ENCODE measurements at regions not wholly inside any gene's neighbourhood (a gene's known extent, or its start where the extent isn't known, plus 50 kb on each side); places are given as distances from the start of the nearest gene placed in this dataset.

DNA sequence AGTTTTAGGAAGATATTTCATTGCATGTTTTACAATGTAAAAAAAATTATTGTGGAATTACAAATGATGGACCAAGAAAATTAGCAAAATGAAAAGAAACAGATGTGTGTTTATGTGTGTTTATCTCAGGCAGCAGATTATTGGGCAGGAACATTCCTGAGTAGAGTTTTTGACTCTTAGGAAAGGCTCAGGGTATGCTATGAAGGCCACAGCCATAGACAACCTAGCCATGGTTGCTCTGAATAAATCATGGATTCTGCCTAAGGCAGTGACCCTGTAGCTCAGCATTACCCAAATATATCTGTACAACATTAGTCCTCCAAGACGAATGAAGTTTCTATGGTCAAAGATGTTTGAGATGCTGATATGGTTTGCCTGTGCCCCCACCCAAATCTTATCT lies 298.3 kb downstream of the PTEN start:
- H3K27me3 ChIP-seq (ENCODE audit: control insufficient read depth, insufficient read depth, low read length): no peaks in the 10 kb centered on the region
- H3K36me3 ChIP-seq (ENCODE audit: control insufficient read depth, insufficient read depth, low read length): no peaks in the 10 kb centered on the region
- DNase-seq (ENCODE audit: low read depth): no peak
- TF ChIP-seq, protein P1, sequence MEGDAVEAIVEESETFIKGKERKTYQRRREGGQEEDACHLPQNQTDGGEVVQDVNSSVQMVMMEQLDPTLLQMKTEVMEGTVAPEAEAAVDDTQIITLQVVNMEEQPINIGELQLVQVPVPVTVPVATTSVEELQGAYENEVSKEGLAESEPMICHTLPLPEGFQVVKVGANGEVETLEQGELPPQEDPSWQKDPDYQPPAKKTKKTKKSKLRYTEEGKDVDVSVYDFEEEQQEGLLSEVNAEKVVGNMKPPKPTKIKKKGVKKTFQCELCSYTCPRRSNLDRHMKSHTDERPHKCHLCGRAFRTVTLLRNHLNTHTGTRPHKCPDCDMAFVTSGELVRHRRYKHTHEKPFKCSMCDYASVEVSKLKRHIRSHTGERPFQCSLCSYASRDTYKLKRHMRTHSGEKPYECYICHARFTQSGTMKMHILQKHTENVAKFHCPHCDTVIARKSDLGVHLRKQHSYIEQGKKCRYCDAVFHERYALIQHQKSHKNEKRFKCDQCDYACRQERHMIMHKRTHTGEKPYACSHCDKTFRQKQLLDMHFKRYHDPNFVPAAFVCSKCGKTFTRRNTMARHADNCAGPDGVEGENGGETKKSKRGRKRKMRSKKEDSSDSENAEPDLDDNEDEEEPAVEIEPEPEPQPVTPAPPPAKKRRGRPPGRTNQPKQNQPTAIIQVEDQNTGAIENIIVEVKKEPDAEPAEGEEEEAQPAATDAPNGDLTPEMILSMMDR (IDR thresholded peaks at IDR 0.05; ENCODE audit: insufficient read depth, low read length, poor library complexity, severe bottlenecking): no peak
- H3K4me3 ChIP-seq (ENCODE audit: low read depth, low read length): no peak overlapping the region

DNA sequence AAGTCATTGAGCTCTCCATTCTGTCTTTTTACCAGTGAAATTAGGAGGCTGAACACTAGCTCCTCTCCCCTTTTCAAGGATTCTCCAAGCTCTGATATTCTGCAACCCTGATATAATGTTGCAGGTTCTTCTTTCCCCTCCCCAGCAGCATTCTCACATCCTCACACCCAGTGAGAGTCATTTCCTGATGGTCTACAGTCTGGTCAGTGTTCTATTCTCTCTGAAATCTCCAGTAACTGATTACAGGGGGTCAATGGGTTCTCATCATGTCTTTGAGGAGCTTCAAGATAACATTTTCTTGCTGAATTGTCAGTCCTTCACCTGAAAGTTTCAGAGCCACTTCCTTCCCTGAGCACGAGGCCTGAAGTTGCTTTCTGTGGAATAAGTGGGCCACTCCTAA lies 299.4 kb downstream of the PTEN start:
- no peak overlapping the region for H3K4me3 ChIP-seq (ENCODE audit: low read depth, low read length)
- no peaks in the 10 kb centered on the region for H3K36me3 ChIP-seq (ENCODE audit: control insufficient read depth, insufficient read depth, low read length)
- H3K27me3 ChIP-seq (ENCODE audit: control insufficient read depth, insufficient read depth, low read length): no peaks in the 10 kb centered on the region
- no peak for DNase-seq (ENCODE audit: low read depth)
- TF ChIP-seq, protein P1 (IDR thresholded peaks at IDR 0.05; ENCODE audit: insufficient read depth, low read length, poor library complexity, severe bottlenecking): no peak

DNA sequence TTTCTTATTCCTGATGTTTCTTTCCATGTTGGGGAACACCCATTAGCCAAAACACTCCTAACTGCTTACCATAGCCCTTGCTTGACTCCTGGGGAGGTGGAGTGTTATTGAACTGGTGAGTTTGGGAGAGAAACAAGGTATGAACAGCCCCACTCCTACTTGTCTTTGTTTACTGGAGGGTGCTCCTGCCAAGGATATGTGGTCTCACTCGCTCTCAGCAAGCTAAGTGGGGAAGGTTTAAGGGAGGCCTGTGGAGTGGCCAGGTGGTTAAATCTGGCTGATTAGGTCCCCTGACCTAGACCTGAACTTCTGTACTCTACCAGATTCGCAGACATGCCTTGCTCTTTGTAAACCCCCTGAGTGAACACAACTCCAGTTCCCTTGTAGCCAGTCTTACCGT lies 300.1 kb downstream of the PTEN start:
- TF ChIP-seq, protein P1 (IDR thresholded peaks at IDR 0.05; ENCODE audit: insufficient read depth, low read length, poor library complexity, severe bottlenecking): no peak
- H3K4me3 ChIP-seq (ENCODE audit: low read depth, low read length): no peak overlapping the region
- no peak for DNase-seq (ENCODE audit: low read depth)
- no peaks in the 10 kb centered on the region for H3K36me3 ChIP-seq (ENCODE audit: control insufficient read depth, insufficient read depth, low read length)
- no peaks in the 10 kb centered on the region for H3K27me3 ChIP-seq (ENCODE audit: control insufficient read depth, insufficient read depth, low read length)

DNA sequence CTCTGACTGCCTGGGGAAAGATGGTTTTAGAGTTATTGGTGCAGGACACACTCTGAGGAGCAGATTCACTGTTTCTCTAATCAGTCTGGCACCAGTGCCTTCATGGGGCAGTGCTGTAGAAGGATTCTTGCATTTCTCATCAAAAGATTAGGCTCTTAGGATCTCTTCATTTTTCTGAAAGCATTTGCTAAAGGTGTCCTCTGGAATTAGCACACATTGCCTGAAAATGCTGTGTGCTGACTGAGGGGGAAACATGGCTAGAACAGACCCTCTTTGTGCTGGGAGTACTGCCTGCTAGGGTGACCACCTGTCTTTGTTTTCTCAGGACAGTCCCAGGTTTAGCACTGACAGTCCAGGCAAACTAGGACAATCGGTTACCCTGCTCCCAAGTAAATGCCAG lies 301.0 kb downstream of the PTEN start:
- Histone ChIP-seq H3K27me3 (ENCODE audit: control insufficient read depth, insufficient read depth, low read length) (no peaks in the 10 kb centered on the region), H3K4me3 (ENCODE audit: low read depth, low read length) (no peak overlapping the region), H3K36me3 (ENCODE audit: control insufficient read depth, insufficient read depth, low read length) (no peaks in the 10 kb centered on the region)
- TF ChIP-seq, protein P1 (IDR thresholded peaks at IDR 0.05; ENCODE audit: insufficient read depth, low read length, poor library complexity, severe bottlenecking): no peak
- no peak for DNase-seq (ENCODE audit: low read depth)

DNA sequence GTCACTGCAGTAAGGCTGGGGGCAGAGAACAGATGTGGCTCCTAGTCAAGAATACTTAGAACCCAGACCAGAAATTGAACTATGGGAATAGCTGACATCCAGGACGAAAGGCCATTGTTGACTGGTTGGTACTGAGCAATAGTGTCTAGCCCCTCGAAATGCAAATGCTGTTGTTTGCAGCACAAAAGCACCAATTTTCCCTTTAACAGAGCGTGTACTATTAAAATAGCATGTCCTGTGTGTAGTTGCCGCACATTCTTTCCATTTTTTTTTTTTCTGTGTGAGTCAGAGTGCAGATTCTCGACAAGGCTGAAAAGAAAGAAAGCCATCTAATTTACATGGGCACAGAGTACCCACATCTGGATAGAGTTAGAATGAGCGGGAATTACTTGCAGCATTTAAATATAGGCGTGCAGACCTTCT lies 302.4 kb downstream of the PTEN start:
- Histone ChIP-seq H3K27me3 (ENCODE audit: control insufficient read depth, insufficient read depth, low read length) (no peaks in the 10 kb centered on the region), H3K4me3 (ENCODE audit: low read depth, low read length) (no peak overlapping the region), H3K36me3 (ENCODE audit: control insufficient read depth, insufficient read depth, low read length) (no peaks in the 10 kb centered on the region)
- DNase-seq (ENCODE audit: low read depth): no peak
- TF ChIP-seq, protein P1 (IDR thresholded peaks at IDR 0.05; ENCODE audit: insufficient read depth, low read length, poor library complexity, severe bottlenecking): no peak

DNA sequence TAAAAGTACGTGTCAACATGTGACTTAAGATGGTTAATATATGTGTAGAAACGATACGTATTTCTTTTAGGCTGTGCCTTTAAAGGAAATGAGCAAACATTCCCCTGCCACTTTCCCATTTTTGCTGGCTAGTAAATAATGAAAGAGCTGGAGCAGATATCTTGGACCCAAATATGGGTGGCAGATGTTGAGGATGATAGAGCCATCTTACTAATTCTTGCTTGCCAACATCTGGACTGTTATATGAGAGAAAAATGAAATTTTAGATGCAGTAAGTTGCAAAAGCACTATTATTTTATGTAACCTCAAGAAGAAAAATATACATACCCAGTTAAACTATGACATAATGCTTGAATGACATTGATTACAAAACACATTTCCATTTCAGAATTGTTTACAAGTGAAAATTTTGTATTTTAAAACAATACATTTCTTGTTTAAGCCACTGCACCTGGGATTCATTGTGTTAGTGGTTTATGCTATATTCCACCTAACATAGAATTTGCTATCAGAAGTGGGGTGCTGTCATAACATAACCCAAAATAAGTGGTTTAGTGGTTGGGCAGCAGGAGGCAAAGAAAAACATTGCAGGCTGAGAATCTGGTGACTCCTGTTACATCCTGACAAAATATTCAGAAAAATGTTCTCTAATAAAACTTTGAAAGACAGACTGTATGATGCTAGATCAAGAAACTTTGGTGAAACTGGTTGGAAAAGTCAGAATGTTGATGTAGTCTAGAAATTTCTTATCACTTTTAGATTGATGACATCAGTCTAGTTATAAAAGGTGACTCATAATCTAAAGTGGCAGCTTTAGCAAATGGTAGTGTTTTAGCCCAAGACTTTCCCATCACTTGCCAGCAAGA lies 305.0 kb downstream of the PTEN start:
- TF ChIP-seq, protein P1 (IDR thresholded peaks at IDR 0.05; ENCODE audit: insufficient read depth, low read length, poor library complexity, severe bottlenecking): no peak
- no peak for DNase-seq (ENCODE audit: low read depth)
- H3K36me3 ChIP-seq (ENCODE audit: control insufficient read depth, insufficient read depth, low read length): no peaks in the 10 kb centered on the region
- H3K27me3 ChIP-seq (ENCODE audit: control insufficient read depth, insufficient read depth, low read length): no peaks in the 10 kb centered on the region
- no peak overlapping the region for H3K4me3 ChIP-seq (ENCODE audit: low read depth, low read length)

Data from kidney epithelial cell (primary cell).